ENCODE measurements at regions not wholly inside any gene's neighbourhood (a gene's known extent, or its start where the extent isn't known, plus 50 kb on each side); places are given as distances from the start of the nearest gene placed in this dataset.

DNA sequence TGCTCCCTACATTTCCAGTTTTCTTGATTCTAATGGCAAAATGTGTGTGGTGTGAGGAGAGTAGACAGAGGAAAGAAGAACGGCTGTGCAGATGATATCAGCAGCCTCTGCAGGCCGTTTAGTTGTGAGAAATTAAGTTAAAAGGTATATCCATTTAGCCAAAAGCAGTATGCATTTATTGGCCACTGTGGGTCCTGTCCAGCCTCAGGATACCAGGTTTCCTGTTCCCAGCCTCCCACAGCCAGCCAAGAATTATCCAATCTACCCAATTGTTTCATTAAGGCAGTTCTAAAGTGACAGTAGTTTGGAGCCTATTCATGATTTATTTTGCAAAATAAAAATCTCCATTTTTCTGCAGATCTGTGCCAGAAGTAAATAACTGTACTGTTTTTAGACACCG, 107.5 kb downstream of the TMEM18 start (continued):
- TF ChIP-seq, protein P1, sequence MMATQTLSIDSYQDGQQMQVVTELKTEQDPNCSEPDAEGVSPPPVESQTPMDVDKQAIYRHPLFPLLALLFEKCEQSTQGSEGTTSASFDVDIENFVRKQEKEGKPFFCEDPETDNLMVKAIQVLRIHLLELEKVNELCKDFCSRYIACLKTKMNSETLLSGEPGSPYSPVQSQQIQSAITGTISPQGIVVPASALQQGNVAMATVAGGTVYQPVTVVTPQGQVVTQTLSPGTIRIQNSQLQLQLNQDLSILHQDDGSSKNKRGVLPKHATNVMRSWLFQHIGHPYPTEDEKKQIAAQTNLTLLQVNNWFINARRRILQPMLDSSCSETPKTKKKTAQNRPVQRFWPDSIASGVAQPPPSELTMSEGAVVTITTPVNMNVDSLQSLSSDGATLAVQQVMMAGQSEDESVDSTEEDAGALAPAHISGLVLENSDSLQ (IDR thresholded peaks at IDR 0.05), result no peak

- SMC1A ChIA-PET (ENCODE audit: uncharacterized antibody, unreplicated experiment), result no interaction called here
Observed at GRCh38 chr2:568639-569235, 108.5 kb downstream of the TMEM18 start.

More at GRCh38 chr2:568639-569235, 108.5 kb downstream of the TMEM18 start:
- Histone ChIP-seq H3K27ac (ENCODE audit: control insufficient read depth, insufficient read depth) (no peak overlapping the region), H3K27me3 (replicated peaks in 1 of 2; ENCODE audit: control insufficient read depth in 2 of 2, insufficient read depth in 2 of 2, low read length in 1 of 2) (no peaks in the 10 kb centered on the region), H2AFZ (ENCODE audit: control insufficient read depth, low read depth, low read length) (no peak overlapping the region), H3K9me3 (replicated peaks; ENCODE audit: control insufficient read depth, insufficient read depth, low read length) (no peaks in the 10 kb centered on the region), H4K20me1 (ENCODE audit: control insufficient read depth, insufficient read depth) (no peaks in the 10 kb centered on the region), H3K9ac (ENCODE audit: control insufficient read depth, insufficient read depth, low read length) (no peak overlapping the region), H3K79me2 (ENCODE audit: control insufficient read depth, insufficient read depth, low read length) (no peaks in the 10 kb centered on the region), H3K4me1 (ENCODE audit: control insufficient read depth, insufficient read depth, low read length) (no peaks in the 10 kb centered on the region), H3K36me3 (ENCODE audit: control insufficient read depth in 2 of 2, insufficient read depth in 2 of 2, low read length in 1 of 2) (no peaks in the 10 kb centered on the region), H3K4me3 (no peak overlapping the region), H3K4me2 (ENCODE audit: control insufficient read depth, insufficient read depth) (no peak overlapping the region)
- ChIA-PET CTCF (no interaction called here), RAD21 (ENCODE audit: unreplicated experiment) (no interaction called here), POLR2A (no interaction called here)
- no peak for ATAC-seq
- no TSS peak for BruUV-seq (replicated peaks)
- TF ChIP-seq RELA (IDR thresholded peaks at IDR 0.05; ENCODE audit: borderline replicate concordance, partially characterized antibody), result no peak
- TF ChIP-seq, protein P2, sequence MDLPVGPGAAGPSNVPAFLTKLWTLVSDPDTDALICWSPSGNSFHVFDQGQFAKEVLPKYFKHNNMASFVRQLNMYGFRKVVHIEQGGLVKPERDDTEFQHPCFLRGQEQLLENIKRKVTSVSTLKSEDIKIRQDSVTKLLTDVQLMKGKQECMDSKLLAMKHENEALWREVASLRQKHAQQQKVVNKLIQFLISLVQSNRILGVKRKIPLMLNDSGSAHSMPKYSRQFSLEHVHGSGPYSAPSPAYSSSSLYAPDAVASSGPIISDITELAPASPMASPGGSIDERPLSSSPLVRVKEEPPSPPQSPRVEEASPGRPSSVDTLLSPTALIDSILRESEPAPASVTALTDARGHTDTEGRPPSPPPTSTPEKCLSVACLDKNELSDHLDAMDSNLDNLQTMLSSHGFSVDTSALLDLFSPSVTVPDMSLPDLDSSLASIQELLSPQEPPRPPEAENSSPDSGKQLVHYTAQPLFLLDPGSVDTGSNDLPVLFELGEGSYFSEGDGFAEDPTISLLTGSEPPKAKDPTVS (IDR thresholded peaks at IDR 0.05; ENCODE audit: low read depth, low read length), result no peak
- TF ChIP-seq EGR1 (IDR thresholded peaks at IDR 0.05; ENCODE audit: borderline replicate concordance in 1 of 2, low read depth in 2 of 2, low read length in 2 of 2), result no peak
- no peak for TF ChIP-seq SREBF2 (IDR thresholded peaks at IDR 0.05; ENCODE audit: low read length)
- TF ChIP-seq, protein P3, sequence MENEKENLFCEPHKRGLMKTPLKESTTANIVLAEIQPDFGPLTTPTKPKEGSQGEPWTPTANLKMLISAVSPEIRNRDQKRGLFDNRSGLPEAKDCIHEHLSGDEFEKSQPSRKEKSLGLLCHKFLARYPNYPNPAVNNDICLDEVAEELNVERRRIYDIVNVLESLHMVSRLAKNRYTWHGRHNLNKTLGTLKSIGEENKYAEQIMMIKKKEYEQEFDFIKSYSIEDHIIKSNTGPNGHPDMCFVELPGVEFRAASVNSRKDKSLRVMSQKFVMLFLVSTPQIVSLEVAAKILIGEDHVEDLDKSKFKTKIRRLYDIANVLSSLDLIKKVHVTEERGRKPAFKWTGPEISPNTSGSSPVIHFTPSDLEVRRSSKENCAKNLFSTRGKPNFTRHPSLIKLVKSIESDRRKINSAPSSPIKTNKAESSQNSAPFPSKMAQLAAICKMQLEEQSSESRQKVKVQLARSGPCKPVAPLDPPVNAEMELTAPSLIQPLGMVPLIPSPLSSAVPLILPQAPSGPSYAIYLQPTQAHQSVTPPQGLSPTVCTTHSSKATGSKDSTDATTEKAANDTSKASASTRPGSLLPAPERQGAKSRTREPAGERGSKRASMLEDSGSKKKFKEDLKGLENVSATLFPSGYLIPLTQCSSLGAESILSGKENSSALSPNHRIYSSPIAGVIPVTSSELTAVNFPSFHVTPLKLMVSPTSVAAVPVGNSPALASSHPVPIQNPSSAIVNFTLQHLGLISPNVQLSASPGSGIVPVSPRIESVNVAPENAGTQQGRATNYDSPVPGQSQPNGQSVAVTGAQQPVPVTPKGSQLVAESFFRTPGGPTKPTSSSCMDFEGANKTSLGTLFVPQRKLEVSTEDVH (IDR thresholded peaks at IDR 0.05; ENCODE audit: low read depth, partially characterized antibody), result no peak
- no peak for TF ChIP-seq GABPA (IDR thresholded peaks at IDR 0.05; ENCODE audit: low read depth)
- TF ChIP-seq, protein P4, sequence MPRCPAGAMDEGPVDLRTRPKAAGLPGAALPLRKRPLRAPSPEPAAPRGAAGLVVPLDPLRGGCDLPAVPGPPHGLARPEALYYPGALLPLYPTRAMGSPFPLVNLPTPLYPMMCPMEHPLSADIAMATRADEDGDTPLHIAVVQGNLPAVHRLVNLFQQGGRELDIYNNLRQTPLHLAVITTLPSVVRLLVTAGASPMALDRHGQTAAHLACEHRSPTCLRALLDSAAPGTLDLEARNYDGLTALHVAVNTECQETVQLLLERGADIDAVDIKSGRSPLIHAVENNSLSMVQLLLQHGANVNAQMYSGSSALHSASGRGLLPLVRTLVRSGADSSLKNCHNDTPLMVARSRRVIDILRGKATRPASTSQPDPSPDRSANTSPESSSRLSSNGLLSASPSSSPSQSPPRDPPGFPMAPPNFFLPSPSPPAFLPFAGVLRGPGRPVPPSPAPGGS (IDR thresholded peaks at IDR 0.05; ENCODE audit: borderline replicate concordance, insufficient read depth, low read depth, low read length, poor library complexity, severe bottlenecking), result no peak
- TF ChIP-seq CHD1 (IDR thresholded peaks at IDR 0.05; ENCODE audit: low read depth, low read length), result no peak
- no peak for TF ChIP-seq KAT2A (conservative IDR thresholded peaks at IDR 0.05; ENCODE audit: control insufficient read depth, low read depth, low read length)
- no peak for TF ChIP-seq RB1 (IDR thresholded peaks at IDR 0.05; ENCODE audit: borderline replicate concordance)
- TF ChIP-seq ETV6 (conservative IDR thresholded peaks at IDR 0.05 in 1 of 2, IDR thresholded peaks at IDR 0.05 in 1 of 2; ENCODE audit: borderline replicate concordance in 1 of 2, low read depth in 1 of 2), result no peak
- no peak for TF ChIP-seq RCOR1 (conservative IDR thresholded peaks at IDR 0.05; ENCODE audit: low read depth, low read length)
- in situ Hi-C loops (cut with MboI) (no loop called here), intact Hi-C loops (cut with micrococcal nuclease; ENCODE audit: unreplicated experiment) (no loop called here)
- 6% methylated on average over 4 of the region's 4 CpGs for WGBS (ENCODE audit: insufficient coverage, insufficient replicate concordance, low lambda C conversion rate, missing lambda C conversion rate)
- DNase-seq (ENCODE audit: low read depth, low spot score), result no peak
- FAIRE-seq, result no peak

All from GM12878 (cell line).